Endothelial cell of umbilical vein (primary cell): ENCODE measurements at regions not wholly inside any gene's neighbourhood (a gene's known extent, or its start where the extent isn't known, plus 50 kb on each side); places are given as distances from the start of the nearest gene placed in this dataset.

Experiments used
- BruUV-seq: library from RNA; stranded (reverse); fragments of 400-500 nt; replicated peaks from 2 replicates; lab custom pipeline; 2021; lab: Mats Ljungman, UMichigan
- CTCF ChIA-PET: fragments of 300-600, 350-600 bp; sonication (Branson Sonifier 250); formaldehyde crosslinking; loops from one replicate; lab custom pipeline; 2021; ENCODE audit warnings: antibody characterized with exemption, inconsistent platforms; lab: Charles Lee
- POLR2A ChIA-PET: fragments of 300-600, 350-600 bp; sonication (Branson Sonifier 250); formaldehyde crosslinking; loops from one replicate; lab custom pipeline; 2021; ENCODE audit warnings: antibody characterized with exemption, inconsistent platforms; lab: Charles Lee
- DNase-seq: peaks from one replicate; pipeline ENCODE4 v3.0.0-alpha.2; 2011; ENCODE audit warnings: low read depth, low spot score
- FAIRE-seq: peaks from 2 replicates; lab custom pipeline; 2011; peaks lifted over from hg19 to GRCh38; lab: Jason Lieb, UNC
- H2AFZ ChIP-seq: 2 replicates; pipeline ENCODE4 v1.6.0; 2012; ENCODE audit warnings: low read depth, low read length, control low read depth, inconsistent platforms
- H3K27ac ChIP-seq: 2 replicates; pipeline ENCODE4 v1.5.1; 2011; ENCODE audit warnings: low read depth, mild to moderate bottlenecking, control low read depth, low read length, moderate library complexity; ENCODE audit not compliant: insufficient read depth
- H3K27me3 ChIP-seq, 2 experiments: 2 replicates each; pipeline versions ENCODE4 v1.6.0 to v1.6.1; 2011; ENCODE audit warnings: low read length in 2 of 2, mixed read lengths in 1 of 2; ENCODE audit not compliant: control insufficient read depth in 2 of 2, insufficient read depth in 2 of 2
- H3K36me3 ChIP-seq, 2 experiments: 2 replicates in 1 of 2; 3 replicates in 1 of 2; pipeline ENCODE4 v1.5.1; 2011; ENCODE audit warnings: low read length in 2 of 2, mild to moderate bottlenecking in 1 of 2, moderate library complexity in 1 of 2; ENCODE audit not compliant: control insufficient read depth in 2 of 2, insufficient read depth in 2 of 2; ENCODE audit errors: extremely low read depth in 1 of 2
- H3K4me1 ChIP-seq: 3 replicates; pipeline ENCODE4 v1.5.1; 2011; ENCODE audit warnings: mild to moderate bottlenecking, low read length; ENCODE audit not compliant: control insufficient read depth, insufficient read depth; ENCODE audit errors: extremely low read depth
- H3K4me2 ChIP-seq: 2 replicates; pipeline ENCODE4 v1.6.1; 2011; ENCODE audit warnings: low read length, control low read depth, mixed read lengths; ENCODE audit not compliant: insufficient read depth
- H3K4me3 ChIP-seq, 3 experiments: fragments of 200-600 bp in 1 of 3; sonication (generic), shearing (Covaris generic) in 1 of 3; replicated peaks in 1 of 3; 2 replicates each; pipeline ENCODE4 v1.5.1; 2011 to 2016; ENCODE audit warnings: control low read depth in 3 of 3, low read length in 3 of 3, mild to moderate bottlenecking in 2 of 3, inconsistent platforms in 1 of 3, low read depth in 1 of 3, moderate library complexity in 1 of 3; ENCODE audit not compliant: insufficient read depth in 1 of 3
- H3K79me2 ChIP-seq: 2 replicates; pipeline ENCODE4 v1.6.0; 2012; ENCODE audit warnings: low read length, inconsistent platforms; ENCODE audit not compliant: control insufficient read depth, insufficient read depth
- H3K9ac ChIP-seq: replicated peaks from 2 replicates; pipeline ENCODE3; 2011; ENCODE audit warnings: low read length, control low read depth; ENCODE audit not compliant: insufficient read depth; ENCODE audit errors: extremely low read depth
- H3K9me1 ChIP-seq: replicated peaks from 3 replicates; pipeline ENCODE4 v1.6.0; 2011; ENCODE audit warnings: mild to moderate bottlenecking, low read length; ENCODE audit not compliant: control insufficient read depth, insufficient read depth; ENCODE audit errors: extremely low read depth
- H3K9me3 ChIP-seq: replicated peaks from 2 replicates; pipeline ENCODE4 v1.5.1; 2012; ENCODE audit warnings: low read length, inconsistent platforms; ENCODE audit not compliant: control insufficient read depth, insufficient read depth
- H4K20me1 ChIP-seq: replicated peaks from 2 replicates; pipeline ENCODE3; 2011; ENCODE audit warnings: mild to moderate bottlenecking, low read length; ENCODE audit not compliant: control insufficient read depth, insufficient read depth; ENCODE audit errors: extremely low read depth
- CTCF ChIP-seq, 2 donors: IDR thresholded peaks; 1 replicate in 1 of 2; 2 replicates in 1 of 2; pipeline ENCODE4 v1.5.1; 2011; ENCODE audit warnings: low read length in 2 of 2, mild to moderate bottlenecking in 2 of 2, moderate library complexity in 2 of 2, control low read depth in 1 of 2, inconsistent platforms in 1 of 2, low read depth in 1 of 2; ENCODE audit not compliant: insufficient read depth in 1 of 2; ENCODE audit errors: extremely low read depth in 1 of 2
- EZH2 ChIP-seq: IDR thresholded peaks from 2 replicates; pipeline ENCODE4 v1.6.1; 2012; ENCODE audit warnings: borderline replicate concordance, low read depth, mild to moderate bottlenecking, moderate library complexity, low read length, inconsistent platforms; ENCODE audit not compliant: severe bottlenecking
- FOS ChIP-seq: IDR thresholded peaks from 2 replicates; pipeline ENCODE4 v1.6.1; 2011; ENCODE audit warnings: mild to moderate bottlenecking, low read length, moderate library complexity, borderline replicate concordance; ENCODE audit not compliant: insufficient read depth
- GATA2 ChIP-seq: IDR thresholded peaks from 2 replicates; pipeline ENCODE4 v1.7.0; 2011; ENCODE audit warnings: low read depth, mild to moderate bottlenecking, moderate library complexity, mixed read lengths, low read length; ENCODE audit not compliant: insufficient read length, insufficient read depth
- JUN ChIP-seq: IDR thresholded peaks from 2 replicates; pipeline ENCODE4 v1.6.1; 2011; ENCODE audit warnings: borderline replicate concordance, low read depth; ENCODE audit not compliant: insufficient read length, insufficient read depth
- MYC ChIP-seq: IDR thresholded peaks from one replicate; pipeline ENCODE4 v1.6.1; 2011; ENCODE audit warnings: mild to moderate bottlenecking, low read depth, low read length
- POLR2A ChIP-seq: IDR thresholded peaks from 2 replicates; pipeline ENCODE4 v1.6.1; 2012; ENCODE audit warnings: low read depth, mild to moderate bottlenecking, control low read depth, low read length
- POLR2AphosphoS5 ChIP-seq: IDR thresholded peaks from 2 replicates; pipeline ENCODE4 v1.6.1; 2012; ENCODE audit warnings: low read depth, mild to moderate bottlenecking, control low read depth, low read length, moderate library complexity; ENCODE audit not compliant: insufficient read depth
- dilution Hi-C: fragments of 300-500 bp; cut with MboI; formaldehyde crosslinking; loops from one replicate; pipeline ENCODE4 v1.15.0; 2019; ENCODE audit warnings: low sequenced_read_pairs; ENCODE audit not compliant: extremely low pct_ligation_motif_present
- intact Hi-C: fragments of 100-400 bp; cut with micrococcal nuclease; formaldehyde crosslinking; loops from one replicate; pipeline ENCODE4 v1.10.0; 2022
- TF ChIP-seq, protein P1 (sequence below): IDR thresholded peaks from 2 replicates; pipeline ENCODE4 v1.6.1; 2011; ENCODE audit not compliant: insufficient read depth, insufficient read length

- POLR2A ChIA-PET = no interaction called here
- H3K4me2 ChIP-seq = no peak overlapping the region
- H3K9me1 ChIP-seq = no peaks in the 10 kb centered on the region
- CTCF ChIA-PET = interaction anchor here (3.8 kb wide), 1 partner anchor 10 kb away, joined by 16 read pairs; no protein-coding TSS in a partner anchor
- no peak for DNase-seq
- H2AFZ ChIP-seq = no peak overlapping the region
- dilution Hi-C loops = no loop called here
- peaks cover 28% of the 10 kb centered on the region for H3K4me1 ChIP-seq
- FAIRE-seq = no peak
- no peak overlapping the region for H3K4me3 ChIP-seq
- no peaks in the 10 kb centered on the region for H3K9me3 ChIP-seq
- H3K9ac ChIP-seq = no peak overlapping the region
- H3K27me3 ChIP-seq = no peaks in the 10 kb centered on the region
- H3K36me3 ChIP-seq = no peaks in the 10 kb centered on the region
- no peaks in the 10 kb centered on the region for H3K79me2 ChIP-seq
- BruUV-seq = no TSS peak
- H4K20me1 ChIP-seq = no peaks in the 10 kb centered on the region
- TF ChIP-seq GATA2 = no peak
- TF ChIP-seq, protein P1, sequence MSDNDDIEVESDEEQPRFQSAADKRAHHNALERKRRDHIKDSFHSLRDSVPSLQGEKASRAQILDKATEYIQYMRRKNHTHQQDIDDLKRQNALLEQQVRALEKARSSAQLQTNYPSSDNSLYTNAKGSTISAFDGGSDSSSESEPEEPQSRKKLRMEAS = no peak
- TF ChIP-seq CTCF (IDR thresholded peaks at IDR 0.05; ENCODE audit: extremely low read depth in 1 of 2, insufficient read depth in 1 of 2, low read depth in 1 of 2, low read length in 2 of 2) = no peak
- TF ChIP-seq POLR2AphosphoS5 = no peak
- TF ChIP-seq JUN = no peak
- TF ChIP-seq POLR2A = no peak
- no peak for TF ChIP-seq EZH2
- TF ChIP-seq MYC = no peak
- no peak for TF ChIP-seq FOS
- H3K27ac ChIP-seq = no peak overlapping the region
- intact Hi-C loops = no loop called here
Observed at GRCh38 chr5:116372931-116373597, 201.6 kb downstream of the SEMA6A start.
